ENCODE measurements at regions not wholly inside any gene's neighbourhood (a gene's known extent, or its start where the extent isn't known, plus 50 kb on each side); places are given as distances from the start of the nearest gene placed in this dataset.

DNA sequence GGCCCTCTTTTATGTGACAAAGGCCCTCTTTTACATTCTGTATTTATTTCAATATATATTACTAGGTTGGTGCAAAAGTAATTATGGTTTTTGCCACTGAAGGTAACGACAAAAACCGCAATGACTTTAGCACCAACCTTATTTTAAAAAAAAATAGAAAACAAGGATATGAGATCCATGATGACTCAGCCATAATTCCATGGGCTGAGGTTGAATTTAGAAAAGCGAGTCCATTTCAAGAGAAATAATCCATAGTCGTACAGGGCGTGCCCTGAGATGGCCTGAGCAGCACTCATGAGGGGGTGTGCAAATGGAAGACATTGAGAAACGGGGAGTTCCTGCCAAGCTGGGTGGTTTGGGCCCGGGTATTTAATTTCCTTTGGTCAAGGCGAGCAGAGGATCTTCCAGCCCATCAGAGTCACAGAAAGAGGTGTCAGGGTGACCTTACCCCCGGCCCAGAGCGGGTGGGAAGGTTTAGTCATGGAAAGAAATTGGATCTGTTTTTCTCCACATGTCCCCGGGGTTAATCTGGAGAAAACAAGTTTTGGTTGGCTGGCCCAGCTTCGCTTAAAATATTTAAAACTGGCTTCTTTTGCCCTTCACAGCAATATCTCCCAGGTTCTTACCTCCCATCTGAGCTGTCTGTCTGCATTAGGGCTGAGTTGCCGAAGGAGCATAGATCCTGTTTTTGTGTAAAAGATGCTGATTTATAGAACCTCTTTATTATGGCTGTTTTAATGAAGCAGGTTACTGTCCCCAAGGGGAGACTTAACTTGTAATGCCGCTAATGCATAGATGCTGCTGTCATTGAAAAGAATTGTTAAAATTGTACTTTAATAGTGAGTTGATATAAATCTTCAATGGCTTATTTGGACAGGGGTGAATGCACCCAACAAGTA is 255.6 kb downstream of the PREX1 start:
- no peak for DNase-seq (ENCODE audit: low read depth)
- TF ChIP-seq, protein P1, sequence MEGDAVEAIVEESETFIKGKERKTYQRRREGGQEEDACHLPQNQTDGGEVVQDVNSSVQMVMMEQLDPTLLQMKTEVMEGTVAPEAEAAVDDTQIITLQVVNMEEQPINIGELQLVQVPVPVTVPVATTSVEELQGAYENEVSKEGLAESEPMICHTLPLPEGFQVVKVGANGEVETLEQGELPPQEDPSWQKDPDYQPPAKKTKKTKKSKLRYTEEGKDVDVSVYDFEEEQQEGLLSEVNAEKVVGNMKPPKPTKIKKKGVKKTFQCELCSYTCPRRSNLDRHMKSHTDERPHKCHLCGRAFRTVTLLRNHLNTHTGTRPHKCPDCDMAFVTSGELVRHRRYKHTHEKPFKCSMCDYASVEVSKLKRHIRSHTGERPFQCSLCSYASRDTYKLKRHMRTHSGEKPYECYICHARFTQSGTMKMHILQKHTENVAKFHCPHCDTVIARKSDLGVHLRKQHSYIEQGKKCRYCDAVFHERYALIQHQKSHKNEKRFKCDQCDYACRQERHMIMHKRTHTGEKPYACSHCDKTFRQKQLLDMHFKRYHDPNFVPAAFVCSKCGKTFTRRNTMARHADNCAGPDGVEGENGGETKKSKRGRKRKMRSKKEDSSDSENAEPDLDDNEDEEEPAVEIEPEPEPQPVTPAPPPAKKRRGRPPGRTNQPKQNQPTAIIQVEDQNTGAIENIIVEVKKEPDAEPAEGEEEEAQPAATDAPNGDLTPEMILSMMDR (IDR thresholded peaks at IDR 0.05; ENCODE audit: low read depth, low read length, missing control alignments) = no peak
- H3K4me3 ChIP-seq (ENCODE audit: low read depth, low read length) = no peak overlapping the region

DNA sequence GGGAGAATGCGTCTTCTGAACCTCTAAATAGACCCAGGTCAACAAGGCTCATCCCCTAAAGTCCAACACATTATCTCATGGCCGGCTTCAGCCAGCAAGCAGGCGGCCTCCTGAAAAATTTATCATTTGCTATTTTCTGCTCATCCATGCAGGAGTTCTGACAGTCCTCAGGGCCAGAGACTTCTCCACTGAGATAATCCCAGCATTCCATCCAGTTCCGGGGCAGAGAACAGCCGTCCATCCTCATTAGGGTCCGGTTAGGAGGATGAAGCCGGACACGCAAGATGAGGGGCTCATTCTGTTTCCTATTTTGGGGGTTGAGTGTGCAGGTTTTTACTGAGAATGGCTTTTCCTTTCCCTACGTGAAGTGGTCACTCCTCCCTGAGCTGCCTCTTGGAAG is 258.1 kb downstream of the PREX1 start:
- TF ChIP-seq, protein P1 (IDR thresholded peaks at IDR 0.05; ENCODE audit: low read depth, low read length, missing control alignments) = no peak
- DNase-seq (ENCODE audit: low read depth) = no peak
- H3K4me3 ChIP-seq (ENCODE audit: low read depth, low read length) = no peak overlapping the region

DNA sequence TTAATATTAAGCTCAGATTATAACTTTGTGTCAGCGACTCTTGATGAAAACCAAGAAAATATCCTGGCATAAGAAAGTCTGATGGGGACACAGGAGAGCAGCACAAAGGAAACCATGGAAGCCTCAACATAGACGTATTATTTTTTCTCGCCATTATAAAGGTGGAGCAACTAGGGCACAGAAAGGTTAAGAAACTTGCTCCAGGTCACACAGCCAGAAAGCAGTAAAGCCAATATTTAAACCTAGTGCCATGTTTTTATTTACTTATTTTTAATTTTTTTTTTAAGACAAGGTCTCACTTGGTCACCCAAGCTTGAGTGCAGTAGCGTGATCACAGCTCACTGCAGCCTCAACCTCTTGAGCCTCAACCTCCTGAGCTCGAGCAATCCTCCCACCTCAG is 259.3 kb downstream of the PREX1 start:
- TF ChIP-seq, protein P1 (IDR thresholded peaks at IDR 0.05; ENCODE audit: low read depth, low read length, missing control alignments) = no peak
- H3K4me3 ChIP-seq (ENCODE audit: low read depth, low read length) = no peak overlapping the region
- no peak for DNase-seq (ENCODE audit: low read depth)

DNA sequence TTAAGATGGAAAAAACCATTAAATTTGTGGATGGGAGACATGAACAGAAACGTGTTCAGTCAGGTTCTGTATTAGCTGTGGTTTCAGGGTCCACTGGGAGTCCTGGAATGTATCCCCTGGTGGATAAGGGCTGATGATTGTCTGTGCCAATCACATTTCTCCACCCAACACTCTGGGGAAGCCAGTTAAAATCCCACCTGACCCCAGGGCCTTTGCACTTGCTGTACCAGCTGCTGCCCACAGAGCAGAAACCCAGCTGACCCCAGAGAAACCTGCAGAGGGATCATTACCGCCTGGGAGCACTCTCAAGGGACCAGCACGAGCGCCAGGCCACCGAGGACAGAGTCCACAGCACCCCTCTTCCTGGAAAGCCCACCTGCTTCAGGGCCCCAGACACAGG is 260.7 kb downstream of the PREX1 start:
- H3K4me3 ChIP-seq (ENCODE audit: low read depth, low read length) = no peak overlapping the region
- no peak for DNase-seq (ENCODE audit: low read depth)
- TF ChIP-seq, protein P1 (IDR thresholded peaks at IDR 0.05; ENCODE audit: low read depth, low read length, missing control alignments) = no peak

DNA sequence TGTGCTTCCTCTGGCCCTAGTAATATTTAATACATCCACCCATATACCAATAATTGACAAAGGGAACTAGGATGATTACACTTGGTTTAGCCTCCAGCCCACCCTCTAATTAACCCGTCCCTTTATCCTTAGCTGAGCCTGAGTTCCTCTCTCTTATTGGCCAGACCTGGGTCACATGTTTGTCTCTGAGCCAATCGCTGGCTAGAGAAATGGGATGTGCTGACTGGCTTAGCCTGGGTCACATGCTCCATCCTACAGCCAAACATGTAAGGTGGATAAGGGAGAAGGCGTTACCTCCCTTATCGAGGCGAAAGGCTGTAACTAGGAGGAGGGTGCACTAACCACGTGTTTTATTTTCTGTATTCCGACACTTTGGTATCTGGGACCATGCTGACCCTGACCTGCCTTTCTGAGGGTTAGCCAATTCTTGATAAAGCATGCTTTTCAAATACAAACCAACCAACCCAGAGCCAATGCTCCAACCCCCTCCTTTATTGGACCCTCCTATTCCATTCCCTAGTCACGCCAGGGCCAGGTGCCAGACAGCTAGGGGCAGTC is 262.7 kb downstream of the PREX1 start:
- DNase-seq (ENCODE audit: low read depth) = no peak
- TF ChIP-seq, protein P1 (IDR thresholded peaks at IDR 0.05; ENCODE audit: low read depth, low read length, missing control alignments) = no peak

DNA sequence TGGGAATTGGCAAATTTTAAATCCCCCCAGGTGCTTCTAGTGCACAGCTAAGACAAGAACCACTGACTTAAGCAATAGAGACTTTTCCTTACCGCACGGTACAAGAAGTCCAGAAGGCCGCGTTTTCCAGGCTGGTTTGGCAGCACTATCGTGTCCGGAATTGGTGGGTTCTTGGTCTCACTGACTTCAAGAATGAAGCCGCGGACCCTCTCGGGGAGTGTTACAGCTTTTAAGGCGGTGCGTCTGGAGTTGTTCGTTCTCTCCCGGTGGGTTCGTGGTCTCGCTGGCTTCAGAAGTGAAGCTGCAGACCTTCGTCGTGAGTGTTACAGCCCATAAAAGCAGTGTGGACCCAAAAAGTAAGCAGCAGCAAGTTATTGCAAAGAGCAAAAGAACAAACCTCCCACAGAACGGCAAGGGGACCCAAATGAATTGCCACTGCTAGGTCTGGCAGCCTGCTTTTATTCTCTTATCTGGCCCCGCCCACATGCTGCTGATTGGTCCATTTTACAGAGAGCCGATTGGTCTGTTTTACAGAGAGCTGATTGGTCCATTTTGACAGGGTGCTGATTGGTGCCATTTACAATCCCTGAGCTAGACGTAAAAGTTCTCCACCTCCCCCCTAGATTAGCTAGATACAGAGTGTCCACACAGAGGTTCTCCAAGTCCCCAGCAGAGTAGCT is 264.5 kb downstream of the PREX1 start:
- DNase-seq (ENCODE audit: low read depth) = no peak
- H3K4me3 ChIP-seq (ENCODE audit: low read depth, low read length) = no peak overlapping the region
- TF ChIP-seq, protein P1 (IDR thresholded peaks at IDR 0.05; ENCODE audit: low read depth, low read length, missing control alignments) = no peak

More for the DNA sequence above, 262.7 kb downstream of the PREX1 start:
- no peak overlapping the region for H3K4me3 ChIP-seq (ENCODE audit: low read depth, low read length)

Measured in GM12864 (cell line).